ENCODE measurements at regions not wholly inside any gene's neighbourhood (a gene's known extent, or its start where the extent isn't known, plus 50 kb on each side); places are given as distances from the start of the nearest gene placed in this dataset.

DNA sequence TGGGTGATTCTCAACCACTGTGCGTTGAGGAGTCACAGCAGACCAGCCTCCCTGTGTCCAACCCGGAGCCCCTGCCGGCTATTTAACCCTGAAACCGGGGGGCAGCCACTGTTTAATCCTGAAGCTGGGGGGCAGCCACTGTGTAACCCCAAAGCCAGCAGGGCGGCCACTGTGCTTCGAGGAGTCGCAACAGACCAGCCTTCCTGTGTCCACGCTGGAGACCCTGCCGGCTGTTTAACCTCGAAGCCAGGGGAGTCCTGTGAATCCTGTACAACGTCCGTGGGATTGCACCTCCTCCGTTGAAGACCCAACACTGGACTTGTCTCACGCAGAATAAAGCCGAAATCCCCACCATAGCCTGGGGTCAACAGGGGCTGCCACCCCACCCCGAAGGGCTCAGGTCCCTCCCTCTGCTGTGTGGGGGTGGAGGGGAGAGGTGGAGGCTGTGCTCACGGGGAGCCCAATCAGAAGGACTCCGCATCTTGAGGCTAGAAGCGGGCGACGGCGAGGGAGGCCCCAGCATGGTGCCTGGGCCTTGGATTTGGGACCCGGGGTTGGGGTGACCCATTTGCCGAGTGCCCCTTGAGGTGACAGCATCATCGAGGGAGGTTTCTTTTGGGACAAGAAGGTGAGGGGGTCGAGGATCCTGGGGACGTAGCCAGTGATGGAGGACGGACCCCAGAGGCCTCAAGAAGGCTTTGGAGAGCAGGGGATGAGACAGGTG, 94.9 kb downstream of the ADRA2C start:
- H3K9me3 ChIP-seq = no peaks in the 10 kb centered on the region
- no peaks in the 10 kb centered on the region for H3K36me3 ChIP-seq
- intact Hi-C loops (cut with DNase I) = no loop called here
- 89 to 90% methylated on average over 25 to 28 of the region's 28 CpGs for WGBS, 2 donors
- no peaks in the 10 kb centered on the region for H3K27me3 ChIP-seq
- TF ChIP-seq, protein P1, sequence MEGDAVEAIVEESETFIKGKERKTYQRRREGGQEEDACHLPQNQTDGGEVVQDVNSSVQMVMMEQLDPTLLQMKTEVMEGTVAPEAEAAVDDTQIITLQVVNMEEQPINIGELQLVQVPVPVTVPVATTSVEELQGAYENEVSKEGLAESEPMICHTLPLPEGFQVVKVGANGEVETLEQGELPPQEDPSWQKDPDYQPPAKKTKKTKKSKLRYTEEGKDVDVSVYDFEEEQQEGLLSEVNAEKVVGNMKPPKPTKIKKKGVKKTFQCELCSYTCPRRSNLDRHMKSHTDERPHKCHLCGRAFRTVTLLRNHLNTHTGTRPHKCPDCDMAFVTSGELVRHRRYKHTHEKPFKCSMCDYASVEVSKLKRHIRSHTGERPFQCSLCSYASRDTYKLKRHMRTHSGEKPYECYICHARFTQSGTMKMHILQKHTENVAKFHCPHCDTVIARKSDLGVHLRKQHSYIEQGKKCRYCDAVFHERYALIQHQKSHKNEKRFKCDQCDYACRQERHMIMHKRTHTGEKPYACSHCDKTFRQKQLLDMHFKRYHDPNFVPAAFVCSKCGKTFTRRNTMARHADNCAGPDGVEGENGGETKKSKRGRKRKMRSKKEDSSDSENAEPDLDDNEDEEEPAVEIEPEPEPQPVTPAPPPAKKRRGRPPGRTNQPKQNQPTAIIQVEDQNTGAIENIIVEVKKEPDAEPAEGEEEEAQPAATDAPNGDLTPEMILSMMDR (IDR thresholded peaks at IDR 0.05) = no peak
- no peak for TF ChIP-seq POLR2A (IDR thresholded peaks at IDR 0.05)
- no peaks in the 10 kb centered on the region for H3K4me1 ChIP-seq
- no peak overlapping the region for H3K4me3 ChIP-seq (replicated peaks in 1 of 3)
- no peak for DNase-seq
- no peak overlapping the region for H3K27ac ChIP-seq

DNA sequence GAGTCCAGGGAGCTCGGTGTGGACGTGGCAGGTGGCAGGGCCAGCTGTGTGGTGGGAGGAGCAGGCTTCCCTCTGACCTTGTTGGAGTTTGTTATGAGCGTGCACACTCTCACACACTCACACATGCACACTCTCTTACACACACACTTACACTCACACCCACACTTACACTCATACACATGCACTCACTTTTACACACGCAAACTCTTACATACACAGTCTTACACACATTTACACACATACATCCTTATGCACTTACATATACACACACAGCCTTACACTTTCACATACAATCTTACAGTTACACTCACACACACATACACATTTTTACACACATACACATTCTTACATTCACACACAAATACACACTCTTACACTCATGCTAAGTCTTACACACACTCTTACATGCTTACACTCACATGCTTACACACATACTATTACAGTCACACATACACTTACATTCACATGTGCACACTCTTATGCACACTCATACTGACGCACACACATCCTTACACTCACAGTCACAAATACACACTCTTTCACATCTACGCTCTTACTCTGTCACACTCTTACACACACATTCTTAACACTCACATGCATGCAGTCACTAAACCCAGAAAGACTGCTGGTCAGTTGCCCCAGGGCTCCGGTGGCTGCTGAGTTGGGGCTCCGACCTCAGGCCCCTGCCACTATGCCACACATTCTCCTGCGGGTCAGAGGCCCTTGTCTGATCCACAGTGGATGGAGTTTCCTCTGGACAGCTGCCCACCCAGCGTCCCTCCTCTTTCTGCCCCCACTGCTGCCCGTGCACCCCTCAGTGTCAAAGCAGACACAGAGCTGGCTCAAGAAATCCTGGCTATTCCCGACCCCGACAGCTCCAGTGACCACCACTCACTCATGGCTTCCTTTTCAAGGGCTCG, 95.8 kb downstream of the ADRA2C start:
- no peaks in the 10 kb centered on the region for H3K9me3 ChIP-seq
- no peaks in the 10 kb centered on the region for H3K27me3 ChIP-seq
- no peak for DNase-seq
- H3K4me3 ChIP-seq (replicated peaks in 1 of 3) = no peak overlapping the region
- no peak for TF ChIP-seq POLR2A (IDR thresholded peaks at IDR 0.05)
- no peaks in the 10 kb centered on the region for H3K36me3 ChIP-seq
- 62% methylated on average over 14 of the region's 14 CpGs for WGBS, 2 donors
- intact Hi-C loops (cut with DNase I) = no loop called here
- H3K4me1 ChIP-seq = no peaks in the 10 kb centered on the region
- H3K27ac ChIP-seq = no peak overlapping the region

DNA sequence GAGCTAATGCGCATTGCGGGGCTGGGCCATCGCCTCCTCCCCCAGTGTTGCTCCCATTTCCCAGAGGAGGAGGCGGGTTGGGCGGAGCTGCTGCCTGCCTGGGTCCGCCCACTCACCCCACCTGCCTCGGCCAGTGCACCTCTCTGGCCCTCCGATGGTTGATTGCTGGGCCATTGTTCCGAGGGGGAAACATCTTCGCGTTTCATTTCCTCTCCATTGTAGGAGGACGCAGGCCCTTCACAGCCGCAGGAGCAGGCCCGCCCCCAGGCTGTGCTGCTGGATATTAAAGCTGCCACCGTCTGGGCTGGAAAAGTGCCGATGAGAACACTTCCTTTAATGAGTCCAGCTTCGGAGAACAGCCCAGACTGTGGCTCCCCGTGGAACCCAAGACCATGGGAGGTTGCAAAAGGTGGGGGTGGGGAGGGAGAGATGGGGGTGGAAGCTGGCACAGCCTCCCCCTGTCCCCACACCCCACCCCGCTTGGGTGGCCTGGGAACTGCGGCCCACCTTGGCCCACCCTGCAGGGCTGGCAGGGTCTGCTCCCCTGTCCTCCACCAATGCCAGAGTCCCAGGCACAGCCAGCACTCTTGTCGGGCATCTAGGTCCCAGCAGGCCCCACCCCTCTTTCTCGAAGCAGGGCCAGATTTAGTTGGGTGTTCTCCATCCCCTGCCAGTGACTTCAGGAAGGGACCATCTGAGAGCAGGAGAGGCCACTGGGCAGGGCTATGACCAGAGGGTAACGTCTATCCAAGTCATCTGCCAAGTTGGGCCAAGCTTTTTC, 96.6 kb downstream of the ADRA2C start:
- WGBS, 2 donors = 15 to 46% methylated on average over 3 to 12 of the region's 23 CpGs
- DNase-seq = no peak
- Histone ChIP-seq H3K36me3 (no peaks in the 10 kb centered on the region), H3K4me1 (no peaks in the 10 kb centered on the region), H3K9me3 (no peaks in the 10 kb centered on the region), H3K27me3 (no peaks in the 10 kb centered on the region), H3K27ac (no peak overlapping the region), H3K4me3 (replicated peaks in 1 of 3) (no peak overlapping the region)
- no peak for TF ChIP-seq POLR2A (IDR thresholded peaks at IDR 0.05)
- TF ChIP-seq, protein P1 (IDR thresholded peaks at IDR 0.05) = no peak
- intact Hi-C loops (cut with DNase I) = no loop called here

DNA sequence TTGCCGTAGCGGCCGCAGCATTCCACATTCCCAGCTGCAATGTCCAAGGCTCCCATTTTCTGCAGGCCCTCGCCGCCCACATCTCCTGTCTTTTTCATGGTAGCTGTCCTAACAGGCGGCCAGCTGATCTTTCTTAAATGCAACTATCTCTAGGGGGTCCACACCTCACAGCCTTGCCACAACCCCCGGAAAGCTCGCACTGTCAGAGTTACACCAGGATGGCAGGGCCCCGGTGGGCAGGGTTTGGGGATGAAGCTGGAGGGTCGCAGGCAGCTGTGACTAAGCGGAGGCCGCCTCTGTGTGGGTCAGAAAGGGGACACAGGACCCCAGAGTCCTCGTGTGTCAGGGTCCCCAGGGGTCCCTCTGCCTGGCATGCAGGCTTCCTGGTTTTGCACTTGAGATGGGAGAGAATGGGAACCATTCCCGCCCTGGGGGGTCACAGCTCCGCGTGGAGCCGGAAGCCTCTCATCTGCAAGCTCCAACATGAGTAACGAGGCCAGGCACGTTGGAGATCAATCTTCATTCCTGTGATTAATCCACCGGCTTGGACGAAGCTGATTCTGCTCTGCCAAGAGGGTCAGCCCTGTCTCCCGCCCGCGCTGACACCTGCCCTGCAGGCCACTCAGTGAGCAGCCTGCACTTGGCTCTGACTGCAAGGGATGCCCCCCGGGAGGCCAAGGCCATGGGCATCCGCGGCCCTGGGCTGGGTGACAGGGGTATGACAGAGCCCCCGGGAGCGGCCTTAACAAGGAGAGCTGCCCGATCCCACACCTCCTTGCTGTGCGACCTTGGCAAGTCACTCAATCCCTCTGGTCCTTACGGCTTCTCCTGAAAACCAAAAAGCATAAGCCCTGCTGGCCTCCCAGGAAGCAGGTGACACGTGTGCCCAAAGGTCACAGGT, 97.9 kb downstream of the ADRA2C start:
- WGBS, 2 donors = 82 to 84% methylated on average over 24 to 30 of the region's 33 CpGs
- H3K27me3 ChIP-seq = no peaks in the 10 kb centered on the region

More for the DNA sequence above, 97.9 kb downstream of the ADRA2C start:
- H3K4me3 ChIP-seq (replicated peaks in 1 of 3) = no peak overlapping the region
- no peaks in the 10 kb centered on the region for H3K9me3 ChIP-seq
- H3K27ac ChIP-seq = no peak overlapping the region
- no peak for TF ChIP-seq POLR2A (IDR thresholded peaks at IDR 0.05)
- TF ChIP-seq, protein P1 (IDR thresholded peaks at IDR 0.05) = no peak
- no peaks in the 10 kb centered on the region for H3K36me3 ChIP-seq
- intact Hi-C loops (cut with DNase I) = no loop called here
- no peak for DNase-seq
- no peaks in the 10 kb centered on the region for H3K4me1 ChIP-seq

Data from thyroid gland (tissue), 4 donors.